HG03139 (cell line): ENCODE measurements at regions not wholly inside any gene's neighbourhood (a gene's known extent, or its start where the extent isn't known, plus 50 kb on each side); places are given as distances from the start of the nearest gene placed in this dataset.

Experiments
- ATAC-seq: cut with Tn5 transposase; IDR thresholded peaks from one replicate; pipeline ENCODE4 v1.9.1; 2021; ENCODE audit not compliant: unreplicated experiment

DNA sequence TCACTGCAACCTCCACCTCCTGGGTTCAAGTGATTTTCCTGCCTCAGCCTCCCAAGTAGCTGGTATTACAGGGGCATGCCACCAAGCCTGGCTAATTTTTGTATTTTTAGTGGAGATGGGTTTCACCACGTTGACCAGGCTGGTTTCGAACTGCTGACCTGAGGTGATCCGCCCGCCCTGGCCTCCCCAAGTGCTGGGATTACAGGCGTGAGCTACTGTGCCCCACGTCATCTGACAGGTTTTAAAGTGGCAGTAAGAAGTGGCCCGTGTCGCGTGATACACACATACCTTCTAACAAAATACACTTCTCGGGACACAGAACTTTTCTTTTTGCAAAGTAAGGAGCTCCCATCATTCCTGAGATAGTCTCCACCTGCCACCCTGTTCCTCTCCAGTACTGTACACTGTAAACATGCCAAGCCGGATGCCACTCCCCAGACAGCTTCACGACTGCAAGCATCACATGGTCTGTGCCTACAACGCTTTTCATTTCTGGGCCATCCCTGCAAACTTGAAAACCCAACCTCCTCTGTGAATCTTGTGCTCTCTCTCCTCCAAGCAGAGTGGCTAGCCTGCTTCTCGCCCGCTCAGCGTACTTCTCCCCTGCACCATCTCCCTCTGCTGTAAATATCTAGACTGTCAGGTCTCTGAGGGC lies 256.3 kb upstream of the KLF14 start:
- ATAC-seq: no peak

- ATAC-seq: no peak
These were observed 259.8 kb upstream of the KLF14 start for GRCh38 chr7:130993671-130994365.

DNA sequence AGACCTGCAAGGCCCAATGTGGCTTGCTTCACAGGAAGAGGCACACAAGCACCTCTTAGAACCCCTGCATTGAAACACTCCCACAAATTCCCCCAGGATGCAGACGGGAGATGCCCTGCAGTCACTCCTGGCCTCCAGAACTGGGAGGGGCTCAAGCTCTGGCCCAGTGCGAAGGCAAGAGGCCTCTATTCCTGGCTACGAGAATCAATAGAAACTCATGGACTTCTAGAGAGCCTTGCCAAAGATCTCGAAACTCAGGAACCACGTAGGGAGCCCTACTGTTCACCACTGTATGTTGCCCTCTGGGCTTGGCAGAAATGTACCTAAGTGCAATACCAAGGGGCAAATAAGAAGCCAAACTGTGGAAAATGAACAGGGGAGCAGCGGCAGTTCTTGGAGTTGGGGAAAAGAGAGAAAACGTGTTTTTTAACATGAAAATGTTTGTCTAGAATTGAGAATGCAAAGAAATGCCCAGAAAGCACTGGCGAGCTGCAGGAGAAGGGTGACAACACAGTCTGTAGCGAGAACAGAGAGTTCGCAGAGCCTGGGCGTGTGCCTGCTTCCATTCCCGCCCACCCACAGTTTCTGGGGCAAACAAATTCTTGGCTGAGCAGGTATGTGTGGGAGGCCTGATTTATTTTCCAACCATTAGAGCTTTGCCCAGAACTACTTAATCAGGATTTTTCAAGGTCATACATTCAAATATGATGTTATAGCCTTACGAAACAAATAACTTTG lies 260.5 kb upstream of the KLF14 start:
- ATAC-seq: no peak

- ATAC-seq: no peak
These were observed 261.5 kb upstream of the KLF14 start for GRCh38 chr7:130995252-130996081.

DNA sequence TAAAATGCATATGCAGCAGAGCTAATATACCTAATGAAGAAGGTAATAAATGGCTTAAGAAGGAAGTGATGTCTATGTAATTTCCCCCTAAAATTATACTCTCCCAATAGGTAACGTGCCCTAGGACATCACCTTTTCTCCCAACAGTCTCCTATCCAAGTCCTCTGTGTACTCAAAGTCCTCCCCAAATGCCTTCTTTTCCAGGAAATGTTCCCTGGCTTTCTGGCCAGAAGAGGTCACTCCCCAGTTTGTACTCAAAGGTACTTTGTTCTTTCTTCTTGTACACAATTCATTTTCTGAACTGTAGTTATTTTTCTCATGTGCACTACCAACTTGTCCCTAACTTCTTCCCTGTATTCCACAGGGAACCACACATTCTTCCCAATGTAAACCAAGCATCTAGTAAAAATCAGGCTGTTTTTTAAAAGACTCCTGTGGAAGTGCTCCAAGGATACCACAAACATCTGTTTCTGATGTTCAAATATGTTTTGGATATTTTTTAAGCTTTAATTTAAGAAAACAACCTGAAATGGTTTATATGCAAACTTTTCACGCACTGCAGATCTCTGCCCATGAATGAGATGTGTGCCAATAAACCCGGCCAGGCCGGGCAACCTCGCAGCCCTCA lies 262.3 kb upstream of the KLF14 start:
- no peak for ATAC-seq

DNA sequence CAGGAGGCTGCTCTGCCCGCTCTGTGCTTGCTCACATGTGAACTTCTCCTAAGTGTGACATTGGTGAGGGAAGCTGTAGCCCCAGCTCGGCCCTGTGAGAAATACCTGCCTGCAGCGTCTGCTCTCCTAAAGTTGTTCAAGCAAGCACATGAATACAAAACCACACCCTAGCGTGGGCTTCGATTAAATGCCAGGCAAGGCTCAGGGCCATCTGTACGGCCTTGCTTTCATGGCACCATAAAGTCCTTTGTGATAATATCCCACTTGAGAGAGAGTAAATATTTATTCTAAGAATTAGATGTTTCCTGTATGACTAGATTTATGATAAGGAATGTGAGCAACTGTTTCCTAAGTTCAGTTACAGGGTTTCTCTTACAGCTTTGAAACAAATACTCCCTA lies 262.8 kb upstream of the KLF14 start:
- ATAC-seq: no peak

GRCh38 chr7:130998993-130999602 lies 265.1 kb upstream of the KLF14 start:
- no peak for ATAC-seq

DNA sequence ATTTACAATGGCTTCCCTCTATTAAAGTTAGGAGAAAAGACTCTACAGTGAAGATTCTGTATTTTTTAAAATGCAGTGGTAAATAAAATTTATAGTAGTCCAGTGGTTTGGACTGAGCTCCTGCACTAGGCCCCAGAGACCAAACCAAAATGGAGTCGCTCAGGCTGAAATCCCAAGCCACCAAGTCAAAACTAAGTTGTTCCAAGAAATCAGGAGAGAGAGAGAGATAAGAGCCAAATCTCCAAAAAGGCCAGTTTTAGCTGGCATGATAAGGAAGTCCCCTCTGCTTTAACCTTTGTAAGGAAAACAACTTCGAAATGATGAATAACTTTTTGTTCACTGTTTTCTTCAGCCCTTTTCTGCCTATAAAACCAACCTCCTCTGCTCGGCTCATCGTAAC lies 265.9 kb upstream of the KLF14 start:
- no peak for ATAC-seq

DNA sequence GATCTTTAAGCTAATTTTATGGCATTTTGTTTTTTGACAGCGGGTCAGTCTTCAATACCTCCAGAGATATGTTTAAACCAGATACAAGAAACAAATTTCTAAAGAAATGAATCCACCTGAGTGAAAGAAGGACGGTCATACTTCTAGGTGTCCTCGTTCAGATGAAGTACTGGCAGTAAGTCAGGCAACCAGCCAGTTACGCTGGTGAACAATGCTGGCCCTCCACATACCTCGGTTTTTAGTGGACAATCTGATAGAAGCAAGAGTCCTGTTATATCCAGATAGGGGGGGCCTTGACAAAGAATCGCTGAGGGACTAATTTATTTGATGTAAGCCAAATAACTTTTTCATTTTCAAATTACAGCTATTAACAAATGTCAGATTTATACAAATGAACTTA lies 266.4 kb upstream of the KLF14 start:
- no peak for ATAC-seq

DNA sequence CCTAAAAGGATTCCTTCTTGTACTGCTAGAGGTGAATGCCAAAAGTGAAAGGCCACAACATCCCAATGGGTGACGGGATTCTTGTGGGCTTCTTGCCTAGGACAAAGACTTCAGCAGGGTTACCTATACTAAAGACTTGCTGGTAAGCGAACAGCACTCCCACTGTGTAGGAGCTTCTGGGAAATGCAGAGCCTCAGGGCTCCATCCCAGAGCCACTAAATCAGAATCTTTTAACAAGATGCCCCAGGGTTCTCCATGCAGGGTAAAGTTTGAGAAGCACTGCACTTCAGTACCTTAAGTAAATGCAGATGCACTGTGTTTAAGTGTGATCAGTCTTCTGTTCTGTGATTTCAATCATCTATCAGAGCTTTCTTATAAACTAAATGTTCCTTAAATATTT lies 266.9 kb upstream of the KLF14 start:
- no peak for ATAC-seq

DNA sequence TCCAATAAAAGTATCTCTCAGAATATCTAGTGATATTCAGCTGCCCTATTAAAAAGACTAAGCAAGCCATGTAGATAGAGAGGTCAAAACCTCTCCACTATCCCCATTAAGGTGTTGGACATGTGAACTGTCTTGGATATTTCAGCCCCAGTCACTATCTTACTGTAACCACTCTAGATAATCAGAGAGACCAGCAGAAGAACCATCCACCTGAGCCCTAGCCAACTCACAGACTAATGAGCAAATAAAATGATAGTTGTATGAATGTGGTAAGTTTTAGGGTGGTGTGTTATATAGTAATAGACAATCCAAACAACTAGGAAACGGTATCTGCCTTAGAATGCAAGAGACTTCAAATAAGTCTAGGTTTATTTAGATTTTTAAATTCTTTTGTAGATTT lies 268.6 kb upstream of the KLF14 start:
- no peak for ATAC-seq

GRCh38 chr7:131003634-131004033 lies 269.6 kb upstream of the KLF14 start:
- ATAC-seq: no peak

DNA sequence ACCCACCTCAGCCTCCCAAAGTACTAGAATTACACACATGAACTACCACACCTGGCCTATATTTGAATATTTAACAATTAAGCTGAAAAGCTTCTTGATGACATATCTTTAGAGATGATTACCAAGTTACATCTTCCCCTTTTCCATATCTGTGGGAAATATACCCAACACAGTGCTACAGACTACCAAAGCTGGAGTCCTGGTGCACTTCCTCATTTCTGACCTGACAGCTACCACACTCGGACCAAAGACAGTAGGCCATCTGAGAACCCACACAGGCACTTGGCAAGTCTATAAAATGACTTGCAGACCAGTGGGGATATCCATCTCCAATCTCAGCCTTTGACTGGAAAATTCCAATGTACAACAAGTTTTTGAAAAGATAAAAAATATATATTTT lies 270.4 kb upstream of the KLF14 start:
- no peak for ATAC-seq

DNA sequence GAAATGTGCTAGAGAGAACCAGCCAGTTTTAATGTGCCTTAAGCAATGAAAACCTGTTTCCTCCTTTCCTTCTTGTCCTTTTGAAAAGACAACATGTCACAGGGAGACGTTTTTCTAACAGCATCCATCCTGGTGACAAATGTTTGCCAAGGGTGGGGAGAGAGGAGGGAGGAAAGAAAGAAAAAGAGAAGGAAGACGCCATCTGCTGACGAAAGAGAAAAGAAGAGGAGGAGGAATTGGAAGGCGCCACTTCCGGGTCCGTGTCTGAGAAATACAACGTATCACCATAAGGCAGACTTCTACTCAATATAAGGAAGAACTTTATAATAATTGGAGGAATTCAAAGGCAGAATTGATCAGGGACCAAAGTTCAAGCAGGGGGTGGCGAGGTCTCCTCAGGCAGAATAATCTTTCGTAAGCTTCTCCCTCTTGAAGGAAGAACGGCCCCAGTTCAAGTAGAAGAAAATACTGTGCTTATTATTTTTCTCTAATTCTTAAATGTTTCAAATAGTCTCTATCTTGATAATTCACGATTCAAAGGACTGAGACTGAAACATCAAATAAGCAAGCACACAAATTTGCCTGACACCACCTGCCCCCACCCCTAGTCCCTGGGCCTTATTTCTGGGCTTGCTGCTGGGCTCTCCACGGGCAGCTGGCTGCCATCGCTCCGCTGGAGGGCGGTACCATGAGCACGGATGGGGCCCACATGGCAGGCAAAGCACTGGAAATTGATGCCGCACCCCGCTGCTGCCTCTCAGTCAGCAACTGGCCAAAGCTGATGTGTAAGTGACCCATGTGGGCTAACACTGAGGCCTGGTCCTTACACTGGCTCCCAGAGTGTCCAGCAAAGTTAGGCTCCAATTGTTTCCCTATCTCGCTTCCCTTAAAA lies 273.7 kb upstream of the KLF14 start:
- no peak for ATAC-seq

DNA sequence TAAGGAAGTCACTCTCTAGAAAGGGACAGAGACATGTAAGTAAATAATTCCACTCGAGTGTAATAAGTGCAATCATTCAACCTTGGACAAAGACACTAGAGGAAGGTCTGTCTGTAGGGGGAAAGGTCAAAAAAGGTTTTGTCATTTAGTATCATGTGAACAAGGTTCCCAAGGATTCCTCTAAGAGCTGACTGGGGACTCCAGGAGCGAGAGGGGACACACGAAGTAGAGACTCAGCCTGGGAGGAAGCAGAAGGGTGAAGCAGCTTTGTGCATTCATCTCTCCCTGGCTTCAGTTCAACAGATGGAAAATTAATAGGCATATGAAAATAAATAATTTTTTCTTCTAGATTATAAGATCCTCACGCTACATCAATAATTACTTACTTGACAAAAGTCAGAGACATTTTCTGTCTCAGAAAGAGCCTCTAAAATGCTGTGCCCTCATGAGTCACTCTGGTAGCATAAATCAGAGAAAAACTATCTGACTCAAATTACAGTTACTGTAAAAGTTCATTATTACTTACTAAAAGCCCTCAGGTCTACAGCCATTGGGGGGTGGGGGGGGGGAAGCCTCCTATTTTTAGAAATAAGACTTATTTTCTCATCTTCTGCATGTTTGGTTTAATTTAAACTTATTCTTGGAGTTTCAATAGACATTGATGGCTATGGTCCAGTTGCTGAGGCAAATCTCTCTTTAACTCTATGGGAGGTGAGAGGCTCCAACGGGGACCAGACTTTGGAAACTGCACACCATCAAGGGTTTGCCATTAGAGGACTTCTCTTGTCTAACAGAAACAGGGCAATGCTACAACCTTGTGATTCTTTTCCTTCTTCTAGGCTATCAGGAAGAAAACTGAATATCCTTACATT lies 275.1 kb upstream of the KLF14 start:
- no peak for ATAC-seq

GRCh38 chr7:131010029-131010716 lies 276.2 kb upstream of the KLF14 start:
- ATAC-seq: no peak

GRCh38 chr7:131010717-131011431 lies 276.9 kb upstream of the KLF14 start:
- ATAC-seq: no peak

DNA sequence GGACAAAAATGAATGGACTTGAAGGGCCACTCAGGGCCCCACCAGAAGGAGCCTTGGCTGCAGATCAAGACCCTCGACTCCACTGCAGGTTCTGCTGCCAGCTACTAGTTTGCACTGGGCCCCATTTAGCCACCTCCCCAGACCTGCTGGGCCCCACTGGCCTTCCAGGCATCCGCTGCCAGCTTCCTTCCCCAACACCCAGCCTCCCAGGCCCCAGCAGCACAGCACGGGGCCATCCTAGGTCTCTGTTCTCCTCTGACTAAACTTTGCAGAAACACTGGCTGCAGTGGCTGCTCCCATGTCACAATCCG lies 277.4 kb upstream of the KLF14 start:
- no peak for ATAC-seq
